Type B pancreatic cell (in vitro differentiated cells): ENCODE measurements at regions not wholly inside any gene's neighbourhood (a gene's known extent, or its start where the extent isn't known, plus 50 kb on each side); places are given as distances from the start of the nearest gene placed in this dataset.

Experiments used
- DNase-seq: peaks from one replicate; pipeline ENCODE4 v3.0.0; 2021; ENCODE audit warnings: mixed read lengths; ENCODE audit not compliant: unreplicated experiment; ENCODE audit errors: extremely low spot score
- H3K27ac Mint-ChIP-seq: 2 replicates; pipeline ENCODE4 v1.8.0; 2021; ENCODE audit warnings: mild to moderate bottlenecking, mixed read lengths
- H3K27me3 Mint-ChIP-seq: 2 replicates; pipeline ENCODE4 v1.8.0; 2021; ENCODE audit warnings: mixed read lengths
- H3K36me3 Mint-ChIP-seq: 2 replicates; pipeline ENCODE4 v1.8.0; 2021; ENCODE audit warnings: mixed read lengths
- H3K4me1 Mint-ChIP-seq: one replicate; pipeline ENCODE4 v1.8.0; 2021; ENCODE audit warnings: mixed read lengths; ENCODE audit not compliant: unreplicated experiment
- H3K4me3 Mint-ChIP-seq: 2 replicates; pipeline ENCODE4 v1.8.0; 2021; ENCODE audit warnings: mild to moderate bottlenecking, mixed read lengths
- H3K9me3 Mint-ChIP-seq: 2 replicates; pipeline ENCODE4 v1.8.0; 2021; ENCODE audit warnings: mixed read lengths
- CTCF ChIP-seq: fragments of 200-600 bp; sonication (generic); conservative IDR thresholded peaks from 2 replicates; pipeline ENCODE4 v1.5.0; 2021; ENCODE audit warnings: antibody characterized with exemption, mild to moderate bottlenecking

GRCh38 chr5:169354263-169354662 is 53.3 kb upstream of the SLIT3 start:
- Mint-ChIP-seq H3K27ac (no peak overlapping the region), H3K4me1 (no peaks in the 10 kb centered on the region), H3K27me3 (peaks cover 8% of the 10 kb centered on the region), H3K36me3 (no peaks in the 10 kb centered on the region), H3K9me3 (no peaks in the 10 kb centered on the region), H3K4me3 (no peak overlapping the region)
- DNase-seq, result no peak
- TF ChIP-seq CTCF, result no peak

- no peak overlapping the region for H3K4me3 Mint-ChIP-seq
- H3K4me1 Mint-ChIP-seq, result no peaks in the 10 kb centered on the region
- no peaks in the 10 kb centered on the region for H3K9me3 Mint-ChIP-seq
- H3K27ac Mint-ChIP-seq, result no peak overlapping the region
- H3K36me3 Mint-ChIP-seq, result no peaks in the 10 kb centered on the region
- TF ChIP-seq CTCF, result no peak
- peaks cover 13% of the 10 kb centered on the region for H3K27me3 Mint-ChIP-seq
- DNase-seq, result no peak
Measured at GRCh38 chr5:169352901-169353300, 52.0 kb upstream of the SLIT3 start.

- no peak overlapping the region for H3K27ac Mint-ChIP-seq
- TF ChIP-seq CTCF, result no peak
Measured at GRCh38 chr5:169351721-169352120, 50.8 kb upstream of the SLIT3 start.

GRCh38 chr5:169350759-169351240 is 49.9 kb upstream of the SLIT3 start:
- H3K27me3 Mint-ChIP-seq, result peaks cover 20% of the 10 kb centered on the region
- H3K9me3 Mint-ChIP-seq, result no peaks in the 10 kb centered on the region
- DNase-seq, result no peak
- TF ChIP-seq CTCF, result no peak
- H3K27ac Mint-ChIP-seq, result no peak overlapping the region
- no peaks in the 10 kb centered on the region for H3K36me3 Mint-ChIP-seq
- H3K4me1 Mint-ChIP-seq, result no peaks in the 10 kb centered on the region
- H3K4me3 Mint-ChIP-seq, result no peak overlapping the region

More at GRCh38 chr5:169351721-169352120, 50.8 kb upstream of the SLIT3 start:
- Mint-ChIP-seq H3K27me3 (peaks cover 18% of the 10 kb centered on the region), H3K36me3 (no peaks in the 10 kb centered on the region), H3K4me1 (no peaks in the 10 kb centered on the region), H3K4me3 (no peak overlapping the region), H3K9me3 (no peaks in the 10 kb centered on the region)
- no peak for DNase-seq
